K562 (cell line): ENCODE measurements at regions not wholly inside any gene's neighbourhood (a gene's known extent, or its start where the extent isn't known, plus 50 kb on each side); places are given as distances from the start of the nearest gene placed in this dataset.

ENCODE experiments used
- ESRRA ChIP-seq: fragments of 450-650 bp; IDR thresholded peaks from 2 replicates; pipeline ENCODE4 v1.6.1; 2014; ENCODE audit warnings: low read depth, mild to moderate bottlenecking, moderate library complexity, borderline replicate concordance
- EZH2 ChIP-seq: IDR thresholded peaks from 2 replicates; pipeline ENCODE4 v1.6.1; 2012; ENCODE audit warnings: low read depth, mild to moderate bottlenecking, inconsistent platforms, low read length, borderline replicate concordance
- JUND ChIP-seq, 2 experiments: IDR thresholded peaks; 2 replicates in 1 of 2; 3 replicates in 1 of 2; pipeline ENCODE4 v1.6.1; 2011; ENCODE audit warnings: borderline replicate concordance in 2 of 2, low read depth in 2 of 2, low read length in 2 of 2, improper control_type of control experiment in 1 of 2, missing biosample characterization in 1 of 2, missing genetic modification characterization in 1 of 2, missing genetic modification reagents in 1 of 2
- POLR2A ChIP-seq: fragments of 450-650 bp; conservative IDR thresholded peaks from 2 replicates; pipeline ENCODE4 v1.6.1; 2016
- POLR2AphosphoS5 ChIP-seq: IDR thresholded peaks from 2 replicates; pipeline ENCODE4 v1.6.1; 2011; ENCODE audit warnings: mild to moderate bottlenecking, low read depth, low read length, moderate library complexity; ENCODE audit not compliant: control insufficient read depth, insufficient read depth
- SRF ChIP-seq, 2 experiments: fragments of 250-450, 450-650 bp in 1 of 2; sonication (Bioruptor Pico) in 1 of 2; sonication (generic) in 1 of 2; formaldehyde crosslinking; IDR thresholded peaks; 2 replicates each; pipeline versions ENCODE4 v1.5.0 to v1.5.1; 2020 to 2022; ENCODE audit warnings: mild to moderate bottlenecking in 1 of 2, missing genetic modification reagents in 1 of 2
- SUPT5H ChIP-seq: fragments of 450-650 bp; IDR thresholded peaks from 2 replicates; pipeline ENCODE4 v1.6.1; 2016
- TARDBP ChIP-seq: fragments of 450-650 bp; IDR thresholded peaks from 2 replicates; pipeline ENCODE4 v1.6.1; 2016
- YY1 ChIP-seq, 3 experiments: IDR thresholded peaks; 2 replicates each; pipeline ENCODE4 v1.6.1; 2011; ENCODE audit warnings: low read length in 2 of 3, mild to moderate bottlenecking in 2 of 3, moderate library complexity in 2 of 3, borderline replicate concordance in 1 of 3, control low read depth in 1 of 3, low read depth in 1 of 3; ENCODE audit not compliant: insufficient read depth in 3 of 3, insufficient replicate concordance in 2 of 3, control insufficient read depth in 1 of 3, insufficient read length in 1 of 3; ENCODE audit errors: extremely low read depth in 1 of 3
- TF ChIP-seq, protein P1 (sequence below): sonication (generic); formaldehyde crosslinking; IDR thresholded peaks from 2 replicates; pipeline ENCODE4 v1.5.0; 2020; ENCODE audit warnings: missing genetic modification reagents
- TF ChIP-seq, protein P2 (sequence below), 2 experiments: IDR thresholded peaks; 2 replicates each; pipeline ENCODE4 v1.6.1; 2011; ENCODE audit warnings: borderline replicate concordance in 1 of 2, control low read depth in 1 of 2, low read depth in 1 of 2, low read length in 1 of 2, mild to moderate bottlenecking in 1 of 2, mixed read lengths in 1 of 2, moderate library complexity in 1 of 2; ENCODE audit not compliant: insufficient read depth in 1 of 2, insufficient read length in 1 of 2, poor library complexity in 1 of 2, severe bottlenecking in 1 of 2; ENCODE audit errors: extremely low read depth in 1 of 2
- TF ChIP-seq, protein P3 (sequence below): sonication (generic); formaldehyde crosslinking; IDR thresholded peaks from 2 replicates; pipeline ENCODE4 v1.8.1; 2022; ENCODE audit warnings: missing genetic modification reagents

DNA sequence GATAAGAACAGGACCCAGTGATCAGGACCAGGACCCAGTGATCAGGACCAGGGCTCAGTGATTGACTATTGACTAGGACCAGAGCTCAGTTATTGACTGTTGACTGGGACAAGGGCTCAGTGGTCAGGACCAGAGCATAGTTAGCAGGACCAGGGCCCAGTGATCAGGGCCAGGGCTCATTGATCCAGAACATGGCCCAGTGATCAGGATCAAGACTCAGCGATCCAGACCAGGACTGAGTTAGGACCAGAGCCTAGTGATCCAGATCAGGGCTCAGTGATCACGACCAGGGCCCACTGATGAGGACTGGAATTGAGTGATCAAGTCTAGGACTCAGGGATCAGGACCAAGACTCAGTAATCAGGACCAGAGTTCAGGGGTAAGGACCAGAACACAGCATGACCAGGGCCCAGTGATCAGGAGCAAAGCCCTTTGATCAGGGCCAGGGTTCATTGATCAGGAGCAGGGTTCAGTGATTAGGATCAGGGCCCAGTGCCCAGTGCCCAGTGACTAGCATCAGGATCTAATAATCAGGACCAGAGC, 176.0 kb downstream of the TMEM121 start:
- no peak for TF ChIP-seq POLR2A
- TF ChIP-seq, protein P1, sequence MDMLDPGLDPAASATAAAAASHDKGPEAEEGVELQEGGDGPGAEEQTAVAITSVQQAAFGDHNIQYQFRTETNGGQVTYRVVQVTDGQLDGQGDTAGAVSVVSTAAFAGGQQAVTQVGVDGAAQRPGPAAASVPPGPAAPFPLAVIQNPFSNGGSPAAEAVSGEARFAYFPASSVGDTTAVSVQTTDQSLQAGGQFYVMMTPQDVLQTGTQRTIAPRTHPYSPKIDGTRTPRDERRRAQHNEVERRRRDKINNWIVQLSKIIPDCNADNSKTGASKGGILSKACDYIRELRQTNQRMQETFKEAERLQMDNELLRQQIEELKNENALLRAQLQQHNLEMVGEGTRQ (CRISPR knock-in tag), result no peak
- no peak for TF ChIP-seq JUND (IDR thresholded peaks at IDR 0.05; ENCODE audit: borderline replicate concordance, low read depth, low read length)
- no peak for TF ChIP-seq JUND (tag; IDR thresholded peaks at IDR 0.05; ENCODE audit: borderline replicate concordance, low read depth, low read length)
- no peak for TF ChIP-seq EZH2
- TF ChIP-seq ESRRA, result no peak
- TF ChIP-seq, protein P2, sequence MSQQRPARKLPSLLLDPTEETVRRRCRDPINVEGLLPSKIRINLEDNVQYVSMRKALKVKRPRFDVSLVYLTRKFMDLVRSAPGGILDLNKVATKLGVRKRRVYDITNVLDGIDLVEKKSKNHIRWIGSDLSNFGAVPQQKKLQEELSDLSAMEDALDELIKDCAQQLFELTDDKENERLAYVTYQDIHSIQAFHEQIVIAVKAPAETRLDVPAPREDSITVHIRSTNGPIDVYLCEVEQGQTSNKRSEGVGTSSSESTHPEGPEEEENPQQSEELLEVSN (IDR thresholded peaks at IDR 0.05; ENCODE audit: borderline replicate concordance in 1 of 2, extremely low read depth in 1 of 2, insufficient read depth in 1 of 2, insufficient read length in 1 of 2, low read depth in 1 of 2, low read length in 1 of 2, poor library complexity in 1 of 2, severe bottlenecking in 1 of 2), result no peak
- no peak for TF ChIP-seq YY1 (IDR thresholded peaks at IDR 0.05; ENCODE audit: borderline replicate concordance in 1 of 3, control insufficient read depth in 1 of 3, extremely low read depth in 1 of 3, insufficient read depth in 3 of 3, insufficient read length in 1 of 3, insufficient replicate concordance in 2 of 3, low read depth in 1 of 3, low read length in 2 of 3)
- no peak for TF ChIP-seq SRF (CRISPR knock-in tag; IDR thresholded peaks at IDR 0.05)
- TF ChIP-seq SUPT5H, result no peak
- TF ChIP-seq POLR2AphosphoS5, result no peak
- TF ChIP-seq TARDBP, result no peak
- TF ChIP-seq, protein P3, sequence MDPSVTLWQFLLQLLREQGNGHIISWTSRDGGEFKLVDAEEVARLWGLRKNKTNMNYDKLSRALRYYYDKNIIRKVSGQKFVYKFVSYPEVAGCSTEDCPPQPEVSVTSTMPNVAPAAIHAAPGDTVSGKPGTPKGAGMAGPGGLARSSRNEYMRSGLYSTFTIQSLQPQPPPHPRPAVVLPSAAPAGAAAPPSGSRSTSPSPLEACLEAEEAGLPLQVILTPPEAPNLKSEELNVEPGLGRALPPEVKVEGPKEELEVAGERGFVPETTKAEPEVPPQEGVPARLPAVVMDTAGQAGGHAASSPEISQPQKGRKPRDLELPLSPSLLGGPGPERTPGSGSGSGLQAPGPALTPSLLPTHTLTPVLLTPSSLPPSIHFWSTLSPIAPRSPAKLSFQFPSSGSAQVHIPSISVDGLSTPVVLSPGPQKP (CRISPR knock-in tag), result no peak
